GM10266 (cell line): ENCODE measurements at regions not wholly inside any gene's neighbourhood (a gene's known extent, or its start where the extent isn't known, plus 50 kb on each side); places are given as distances from the start of the nearest gene placed in this dataset.

ENCODE experiments used
- DNase-seq: peaks from one replicate; pipeline ENCODE4 v3.0.0; 2012; ENCODE audit errors: extremely low spot score
- CTCF ChIP-seq: IDR thresholded peaks from 2 replicates; pipeline ENCODE4 v1.5.1; 2012; ENCODE audit warnings: mild to moderate bottlenecking, low read depth; ENCODE audit not compliant: control insufficient read depth, insufficient read depth; ENCODE audit errors: missing control alignments

DNA sequence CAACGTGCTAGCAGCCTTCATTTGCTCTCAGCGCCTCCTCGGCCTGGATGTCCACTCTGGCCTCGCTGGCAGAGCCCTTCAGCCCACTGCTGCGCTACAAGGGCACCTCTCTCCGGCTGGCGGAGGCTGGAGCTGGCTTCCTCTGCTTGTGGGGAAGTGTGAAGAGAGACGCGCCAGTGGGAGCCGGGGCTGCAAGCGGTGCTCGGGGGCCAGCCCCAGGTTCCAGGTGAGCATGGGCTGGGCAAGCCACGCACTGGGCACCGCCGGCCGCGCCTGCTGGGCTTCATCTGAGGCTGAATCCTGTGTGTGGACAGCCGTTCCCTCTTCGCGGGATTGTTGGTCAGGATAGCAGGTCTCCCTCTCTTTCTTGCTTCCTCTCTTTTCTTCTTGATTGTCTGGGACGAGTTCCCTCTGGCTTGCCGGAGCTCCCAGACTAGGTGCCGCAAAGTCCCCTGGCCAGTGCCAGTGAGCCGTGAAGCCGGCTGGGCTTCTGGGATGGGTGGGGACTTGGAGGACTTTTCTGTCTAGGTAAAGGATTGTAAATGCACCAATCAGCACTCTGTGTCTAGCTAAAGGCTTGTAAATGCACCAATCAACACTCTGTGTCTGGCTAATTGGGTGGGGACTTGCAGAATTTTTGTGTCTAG is 165.0 kb downstream of the HEPH start:
- DNase-seq = no peak
- no peak for TF ChIP-seq CTCF

DNA sequence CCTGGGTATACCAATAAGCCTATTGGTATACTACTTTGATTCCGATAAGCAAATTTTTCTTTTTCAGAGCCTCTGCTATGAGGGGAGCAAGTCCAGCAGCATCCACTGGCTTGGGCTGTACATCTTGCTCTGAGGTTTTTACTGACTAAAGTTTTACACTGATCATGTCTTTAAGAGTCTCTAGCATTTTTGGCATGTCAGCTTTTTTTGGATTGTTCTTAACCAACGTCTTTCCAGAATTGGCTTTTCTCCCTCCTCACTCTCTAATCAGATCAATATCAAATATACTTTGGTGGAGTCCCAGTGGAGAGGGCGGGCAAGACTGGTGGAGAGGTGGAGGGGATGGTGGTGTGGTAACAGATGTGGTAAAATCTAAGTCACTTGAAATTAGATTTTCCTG is 196.8 kb downstream of the HEPH start:
- TF ChIP-seq CTCF = no peak
- no peak for DNase-seq

DNA sequence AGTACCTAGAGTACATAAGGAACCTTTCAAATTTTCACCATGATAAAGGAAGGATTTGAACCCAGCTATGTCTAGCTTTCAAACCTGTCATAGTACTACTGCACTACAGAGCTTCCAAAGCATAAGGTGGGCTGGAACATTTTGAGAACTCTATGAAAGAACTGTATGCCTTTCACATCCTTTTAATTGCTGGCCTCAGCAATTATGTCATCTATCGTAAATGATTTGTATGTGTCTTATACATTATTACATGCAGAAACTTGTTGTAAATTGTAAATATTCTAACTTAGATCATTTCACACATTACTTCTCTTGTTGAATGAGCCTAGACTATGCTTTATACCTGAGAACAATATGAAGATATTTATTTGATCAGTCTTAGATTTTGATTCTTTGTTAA is 220.7 kb downstream of the HEPH start:
- TF ChIP-seq CTCF = no peak

GRCh38 chrX:66399273-66399672 is 235.2 kb downstream of the HEPH start:
- DNase-seq = no peak

More for the DNA sequence above, 220.7 kb downstream of the HEPH start:
- no peak for DNase-seq

DNA sequence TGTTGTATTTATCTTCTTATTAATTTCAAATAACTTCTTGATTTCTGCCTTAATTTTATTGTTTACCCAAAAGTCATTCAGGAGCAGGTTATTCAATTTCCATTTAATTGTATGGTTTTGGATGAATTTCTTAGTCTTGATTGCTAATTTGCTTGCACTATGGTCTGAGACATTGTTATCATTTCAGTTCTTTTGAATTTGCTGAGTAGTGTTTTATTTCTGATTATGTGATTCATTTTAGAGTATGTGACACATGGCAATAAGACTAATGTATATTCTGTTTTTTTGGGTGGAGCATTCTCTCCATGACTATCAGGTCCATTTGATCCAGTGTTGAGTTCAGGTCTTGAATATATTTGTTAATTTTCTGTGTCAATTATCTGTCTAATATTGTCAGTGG is 236.7 kb downstream of the EDA2R start:
- no peak for TF ChIP-seq CTCF
- no peak for DNase-seq

More at GRCh38 chrX:66399273-66399672, 235.2 kb downstream of the HEPH start:
- no peak for TF ChIP-seq CTCF

DNA sequence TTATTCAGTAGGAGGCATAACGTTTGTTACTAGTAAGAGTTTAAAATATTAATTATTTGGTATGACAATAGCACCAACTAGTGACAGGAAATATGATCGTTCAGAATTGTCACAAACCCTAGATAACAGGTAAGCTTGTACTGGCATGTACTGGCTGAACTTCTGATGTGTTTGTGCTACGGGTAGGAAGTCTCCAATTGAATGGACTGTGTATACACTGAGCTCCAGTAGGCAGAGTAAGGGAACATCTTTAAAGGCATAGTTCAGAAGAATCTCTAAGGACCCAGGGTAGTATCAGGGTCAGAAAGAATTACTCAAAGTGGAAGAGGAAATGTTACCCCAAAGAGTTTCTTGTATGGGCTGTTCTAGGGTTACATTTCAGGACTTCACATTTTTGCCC is 230.4 kb downstream of the EDA2R start:
- TF ChIP-seq CTCF = peak; percentile 23
- DNase-seq = no peak

- DNase-seq = no peak
- TF ChIP-seq CTCF = no peak
These were observed 228.1 kb downstream of the EDA2R start for GRCh38 chrX:66410806-66411205.
